Neutrophil (primary cell): ENCODE measurements at regions not wholly inside any gene's neighbourhood (a gene's known extent, or its start where the extent isn't known, plus 50 kb on each side); places are given as distances from the start of the nearest gene placed in this dataset.

Experiments used
- H3K27ac ChIP-seq: fragments of 200-600 bp; sonication (generic); 2 replicates; pipeline ENCODE4 v1.5.1; 2016; ENCODE audit warnings: mild to moderate bottlenecking, moderate library complexity
- H3K27me3 ChIP-seq: fragments of 200-600 bp; sonication (generic); 2 replicates; pipeline ENCODE4 v1.6.0; 2016; ENCODE audit warnings: mild to moderate bottlenecking
- H3K36me3 ChIP-seq: fragments of 200-600 bp; sonication (generic); 2 replicates; pipeline ENCODE4 v1.5.1; 2017
- H3K4me1 ChIP-seq, 2 experiments: fragments of 200-600 bp in 1 of 2; sonication (generic) in 1 of 2; 1 replicate in 1 of 2; 2 replicates in 1 of 2; pipeline versions ENCODE4 v1.5.1 to v1.6.1; 2013 to 2016; ENCODE audit warnings: low read depth in 1 of 2, low read length in 1 of 2, mild to moderate bottlenecking in 1 of 2, moderate library complexity in 1 of 2; ENCODE audit not compliant: control insufficient read depth in 1 of 2, insufficient read depth in 1 of 2
- H3K4me3 ChIP-seq, 2 experiments: fragments of 200-600 bp in 1 of 2; sonication (generic) in 1 of 2; 1 replicate in 1 of 2; 2 replicates in 1 of 2; pipeline ENCODE4 v1.5.1; 2013 to 2016; ENCODE audit warnings: low read depth in 1 of 2, low read length in 1 of 2, mild to moderate bottlenecking in 1 of 2, moderate library complexity in 1 of 2
- H3K9me3 ChIP-seq: fragments of 200-600 bp; sonication (generic); 2 replicates; pipeline ENCODE4 v1.5.1; 2016
- CTCF ChIP-seq: fragments of 200-600 bp; sonication (generic); IDR thresholded peaks from 2 replicates; pipeline ENCODE4 v1.5.1; 2016; ENCODE audit warnings: antibody characterized with exemption

- peaks cover 88% of the 10 kb centered on the region for H3K27me3 ChIP-seq
- TF ChIP-seq CTCF = no peak
- no peak overlapping the region for H3K27ac ChIP-seq
- no peaks in the 10 kb centered on the region for H3K9me3 ChIP-seq
- no peaks in the 10 kb centered on the region for H3K36me3 ChIP-seq
- H3K4me1 ChIP-seq = no peaks in the 10 kb centered on the region
- H3K4me3 ChIP-seq = no peak overlapping the region
These were observed 75.3 kb upstream of the CRHR1 start for GRCh38 chr17:45708707-45709290.

GRCh38 chr17:45709728-45710288 lies 74.3 kb upstream of the CRHR1 start:
- H3K27me3 ChIP-seq = peaks cover 88% of the 10 kb centered on the region
- no peaks in the 10 kb centered on the region for H3K4me1 ChIP-seq
- no peaks in the 10 kb centered on the region for H3K36me3 ChIP-seq
- H3K27ac ChIP-seq = no peak overlapping the region
- H3K9me3 ChIP-seq = no peaks in the 10 kb centered on the region
- no peak for TF ChIP-seq CTCF
- H3K4me3 ChIP-seq = no peak overlapping the region

- no peak for TF ChIP-seq CTCF
These were observed 68.3 kb upstream of the CRHR1 start for GRCh38 chr17:45715787-45716186.

GRCh38 chr17:45718791-45719190 lies 65.3 kb upstream of the CRHR1 start:
- Histone ChIP-seq H3K4me1 (no peaks in the 10 kb centered on the region), H3K36me3 (no peaks in the 10 kb centered on the region), H3K9me3 (no peaks in the 10 kb centered on the region), H3K27me3 (peaks cover 94% of the 10 kb centered on the region), H3K4me3 (no peak overlapping the region), H3K27ac (no peak overlapping the region)
- no peak for TF ChIP-seq CTCF

More at GRCh38 chr17:45715787-45716186, 68.3 kb upstream of the CRHR1 start:
- Histone ChIP-seq H3K27me3 (peaks cover 89% of the 10 kb centered on the region), H3K9me3 (no peaks in the 10 kb centered on the region), H3K4me1 (no peaks in the 10 kb centered on the region), H3K4me3 (no peak overlapping the region), H3K27ac (no peak overlapping the region), H3K36me3 (no peaks in the 10 kb centered on the region)

- no peaks in the 10 kb centered on the region for H3K36me3 ChIP-seq
- H3K9me3 ChIP-seq = no peaks in the 10 kb centered on the region
- no peak overlapping the region for H3K4me3 ChIP-seq
- no peak overlapping the region for H3K27ac ChIP-seq
- TF ChIP-seq CTCF = no peak
- peaks cover 91% of the 10 kb centered on the region for H3K27me3 ChIP-seq
- H3K4me1 ChIP-seq = no peaks in the 10 kb centered on the region
These were observed 64.6 kb upstream of the CRHR1 start for GRCh38 chr17:45719335-45720071.
